ENCODE measurements at regions not wholly inside any gene's neighbourhood (a gene's known extent, or its start where the extent isn't known, plus 50 kb on each side); places are given as distances from the start of the nearest gene placed in this dataset.
"Not testable (repeated sequence)": the region's sequence is repeated elsewhere in the genome, so short reads cannot be mapped to it uniquely, and the experiment has no call there.

DNA sequence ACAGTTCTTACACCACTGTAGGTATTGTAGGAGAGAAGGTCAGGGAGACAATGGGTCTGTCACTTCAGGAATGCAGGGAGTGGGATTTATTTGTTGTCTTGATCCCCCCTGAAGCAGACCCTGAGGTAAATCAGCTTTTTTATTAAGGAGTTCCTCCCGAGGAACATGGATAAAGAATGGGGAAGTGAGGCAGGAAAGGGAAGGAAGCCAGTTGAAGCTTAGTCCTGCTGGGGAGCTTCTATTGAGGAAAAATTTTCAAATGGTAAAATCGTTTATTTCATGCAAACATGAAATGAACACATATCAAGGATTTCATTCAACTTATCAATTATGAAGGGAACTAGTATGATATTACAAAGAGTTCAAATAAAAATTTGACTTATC, 318.6 kb upstream of the PIK3R1 start:
- H3K27ac Mint-ChIP-seq: no peak overlapping the region
- Histone ChIP-seq H3K27me3 (ENCODE audit: insufficient read depth, low read length) (no peaks in the 10 kb centered on the region), H3K27ac (ENCODE audit: low read depth, low read length) (no peak overlapping the region), H3K9me3 (ENCODE audit: control insufficient read depth in 1 of 2, low read length in 2 of 2) (no peaks in the 10 kb centered on the region), H3K4me1 (ENCODE audit: insufficient read depth, low read length) (no peaks in the 10 kb centered on the region), H3K4me3 (ENCODE audit: low read length in 2 of 2) (no peak overlapping the region), H3K36me3 (ENCODE audit: insufficient read depth, low read length) (no peaks in the 10 kb centered on the region)
- intact Hi-C loops (cut with micrococcal nuclease): no loop called here
- H3K36me3 Mint-ChIP-seq: no peaks in the 10 kb centered on the region
- ChIA-PET POLR2A (ENCODE audit: partially characterized antibody) (no interaction called here), CTCF (ENCODE audit: partially characterized antibody) (no interaction called here)
- no peak overlapping the region for H3K4me3 Mint-ChIP-seq
- H3K27me3 Mint-ChIP-seq: no peaks in the 10 kb centered on the region
- H3K4me1 Mint-ChIP-seq: no peaks in the 10 kb centered on the region
- H3K9me3 Mint-ChIP-seq: peaks cover 0 to 5% (median 0%) of the 10 kb centered on the region in 8 donors
- DNase-seq: no peak

DNA sequence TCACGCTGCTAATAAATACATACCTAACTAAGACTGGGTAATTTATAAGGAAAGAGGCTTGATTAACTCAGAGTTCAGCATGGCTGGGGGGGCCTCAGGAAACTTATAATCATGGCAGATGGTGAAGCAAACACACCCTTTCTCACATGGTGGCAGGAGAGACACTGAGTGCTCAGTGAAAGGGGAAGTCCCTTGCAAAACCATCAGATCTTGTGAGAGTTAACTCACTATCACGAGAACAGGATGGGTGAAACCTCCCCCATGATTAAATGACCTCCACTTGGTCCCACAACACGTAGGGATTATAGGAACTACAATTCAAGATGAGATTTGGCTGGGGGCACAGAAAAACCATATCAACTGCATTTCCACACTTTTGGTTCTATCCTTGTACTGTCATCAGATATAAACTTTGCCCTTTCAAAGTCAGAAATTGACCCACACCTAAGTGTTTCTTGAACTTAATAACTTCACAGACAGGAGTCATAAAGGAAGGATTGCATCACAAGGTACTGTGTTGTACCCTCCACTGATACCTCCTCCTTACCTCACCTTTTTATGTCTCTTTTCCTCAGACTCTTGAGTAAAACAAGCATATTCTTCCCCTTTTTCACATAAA, 319.1 kb upstream of the PIK3R1 start:
- DNase-seq: no peak
- Histone ChIP-seq H3K4me1 (ENCODE audit: insufficient read depth, low read length) (no peaks in the 10 kb centered on the region), H3K4me3 (ENCODE audit: low read length in 2 of 2) (no peak overlapping the region), H3K27me3 (ENCODE audit: insufficient read depth, low read length) (no peaks in the 10 kb centered on the region), H3K36me3 (ENCODE audit: insufficient read depth, low read length) (no peaks in the 10 kb centered on the region), H3K27ac (ENCODE audit: low read depth, low read length) (no peak overlapping the region), H3K9me3 (ENCODE audit: control insufficient read depth in 1 of 2, low read length in 2 of 2) (no peaks in the 10 kb centered on the region)
- Mint-ChIP-seq H3K4me3 (no peak overlapping the region), H3K27me3 (peaks cover 0 to 2% of the 10 kb centered on the region in 2 donors), H3K4me1 (no peaks in the 10 kb centered on the region), H3K36me3 (no peaks in the 10 kb centered on the region), H3K9me3 (peaks cover 0 to 5% (median 0%) of the 10 kb centered on the region in 8 donors), H3K27ac (no peak overlapping the region)
- CTCF ChIA-PET (ENCODE audit: partially characterized antibody): no interaction called here
- intact Hi-C loops (cut with micrococcal nuclease): no loop called here
- POLR2A ChIA-PET (ENCODE audit: partially characterized antibody): no interaction called here

DNA sequence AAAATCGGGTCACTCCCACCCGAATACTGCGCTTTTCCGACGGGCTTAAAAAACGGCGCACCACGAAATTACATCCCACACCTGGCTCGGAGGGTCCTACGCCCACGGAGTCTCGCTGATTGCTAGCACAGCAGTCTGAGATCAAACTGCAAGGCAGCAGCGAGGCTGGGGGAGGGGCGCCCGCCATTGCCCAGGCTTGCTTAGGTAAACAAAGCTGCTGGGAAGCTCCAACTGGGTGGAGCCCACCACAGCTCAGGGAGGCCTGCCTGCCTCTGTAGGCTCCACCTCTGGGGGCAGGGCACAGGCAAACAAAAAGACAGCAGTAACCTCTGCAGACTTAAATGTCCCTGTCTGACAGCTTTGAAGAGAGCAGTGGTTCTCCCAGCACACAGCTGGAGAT, 325.7 kb upstream of the PIK3R1 start:
- H3K4me1 Mint-ChIP-seq; H3K27ac ChIP-seq (ENCODE audit: low read depth, low read length); H3K27me3 Mint-ChIP-seq; H3K27ac Mint-ChIP-seq; intact Hi-C loops (cut with micrococcal nuclease); H3K9me3 Mint-ChIP-seq; H3K27me3 ChIP-seq (ENCODE audit: insufficient read depth, low read length); DNase-seq; CTCF ChIA-PET (ENCODE audit: partially characterized antibody); H3K4me1 ChIP-seq (ENCODE audit: insufficient read depth, low read length); H3K9me3 ChIP-seq (ENCODE audit: control insufficient read depth in 1 of 2, low read length in 2 of 2); H3K36me3 ChIP-seq (ENCODE audit: insufficient read depth, low read length); H3K4me3 Mint-ChIP-seq; H3K36me3 Mint-ChIP-seq; H3K4me3 ChIP-seq (ENCODE audit: low read length in 2 of 2); POLR2A ChIA-PET (ENCODE audit: partially characterized antibody): not testable (repeated sequence)

- H3K4me1 ChIP-seq (ENCODE audit: insufficient read depth, low read length): no peaks in the 10 kb centered on the region
- no peak overlapping the region for H3K27ac ChIP-seq (ENCODE audit: low read depth, low read length)
- H3K4me3 ChIP-seq (ENCODE audit: low read length in 2 of 2): no peak overlapping the region
- no peaks in the 10 kb centered on the region for H3K4me1 Mint-ChIP-seq
- H3K27ac Mint-ChIP-seq: peak overlapping the region in 1 of 7 donors; percentile 2
- no peaks in the 10 kb centered on the region for H3K36me3 ChIP-seq (ENCODE audit: insufficient read depth, low read length)
- CTCF ChIA-PET (ENCODE audit: partially characterized antibody): interaction anchor here (1.1 kb wide), 1 partner anchor 365 kb away, joined by 3 read pairs; no protein-coding TSS in a partner anchor
- intact Hi-C loops (cut with micrococcal nuclease): no loop called here
- H3K27me3 ChIP-seq (ENCODE audit: insufficient read depth, low read length): no peaks in the 10 kb centered on the region
- no peak overlapping the region for H3K4me3 Mint-ChIP-seq
- H3K9me3 Mint-ChIP-seq: peaks cover 0 to 2% (median 0%) of the 10 kb centered on the region in 8 donors
- DNase-seq: no peak
- peaks cover 1 to 7% of the 10 kb centered on the region in 2 donors for H3K27me3 Mint-ChIP-seq
- no peaks in the 10 kb centered on the region for H3K36me3 Mint-ChIP-seq
- POLR2A ChIA-PET (ENCODE audit: partially characterized antibody): no interaction called here
- no peaks in the 10 kb centered on the region for H3K9me3 ChIP-seq (ENCODE audit: control insufficient read depth in 1 of 2, low read length in 2 of 2)
Measured at GRCh38 chr5:67887748-67888161, 327.8 kb upstream of the PIK3R1 start.

GRCh38 chr5:67886761-67887160, 328.8 kb upstream of the PIK3R1 start:
- intact Hi-C loops (cut with micrococcal nuclease): no loop called here
- POLR2A ChIA-PET (ENCODE audit: partially characterized antibody): no interaction called here
- CTCF ChIA-PET (ENCODE audit: partially characterized antibody): interaction anchor here (1.1 kb wide), 1 partner anchor 366 kb away, joined by 3 read pairs; no protein-coding TSS in a partner anchor
- H3K27me3 ChIP-seq (ENCODE audit: insufficient read depth, low read length): no peaks in the 10 kb centered on the region
- H3K36me3 ChIP-seq (ENCODE audit: insufficient read depth, low read length): no peaks in the 10 kb centered on the region
- H3K36me3 Mint-ChIP-seq: no peaks in the 10 kb centered on the region
- no peaks in the 10 kb centered on the region for H3K4me1 Mint-ChIP-seq
- H3K4me1 ChIP-seq (ENCODE audit: insufficient read depth, low read length): no peaks in the 10 kb centered on the region
- H3K4me3 Mint-ChIP-seq: no peak overlapping the region
- H3K27ac ChIP-seq (ENCODE audit: low read depth, low read length): no peak overlapping the region
- H3K27me3 Mint-ChIP-seq: peaks cover 5 to 10% of the 10 kb centered on the region in 2 donors
- H3K9me3 Mint-ChIP-seq: peaks cover 0 to 2% (median 0%) of the 10 kb centered on the region in 8 donors
- H3K27ac Mint-ChIP-seq: no peak overlapping the region
- H3K9me3 ChIP-seq (ENCODE audit: control insufficient read depth in 1 of 2, low read length in 2 of 2): no peaks in the 10 kb centered on the region
- DNase-seq: no peak
- H3K4me3 ChIP-seq (ENCODE audit: low read length in 2 of 2): no peak overlapping the region

- Mint-ChIP-seq H3K4me1 (no peaks in the 10 kb centered on the region), H3K4me3 (no peak overlapping the region), H3K27me3 (peaks cover 11 to 18% of the 10 kb centered on the region in 2 donors), H3K27ac (no peak overlapping the region), H3K9me3 (peaks cover 0 to 4% (median under 1%) of the 10 kb centered on the region in 8 donors), H3K36me3 (no peaks in the 10 kb centered on the region)
- Histone ChIP-seq H3K4me1 (ENCODE audit: insufficient read depth, low read length) (no peaks in the 10 kb centered on the region), H3K9me3 (ENCODE audit: control insufficient read depth in 1 of 2, low read length in 2 of 2) (no peaks in the 10 kb centered on the region), H3K4me3 (ENCODE audit: low read length in 2 of 2) (no peak overlapping the region), H3K36me3 (ENCODE audit: insufficient read depth, low read length) (no peaks in the 10 kb centered on the region), H3K27me3 (ENCODE audit: insufficient read depth, low read length) (no peaks in the 10 kb centered on the region), H3K27ac (ENCODE audit: low read depth, low read length) (no peak overlapping the region)
- ChIA-PET POLR2A (ENCODE audit: partially characterized antibody) (no interaction called here), CTCF (ENCODE audit: partially characterized antibody) (no interaction called here)
- intact Hi-C loops (cut with micrococcal nuclease): no loop called here
- no peak for DNase-seq
Measured at GRCh38 chr5:67880876-67881275, 334.7 kb upstream of the PIK3R1 start.

DNA sequence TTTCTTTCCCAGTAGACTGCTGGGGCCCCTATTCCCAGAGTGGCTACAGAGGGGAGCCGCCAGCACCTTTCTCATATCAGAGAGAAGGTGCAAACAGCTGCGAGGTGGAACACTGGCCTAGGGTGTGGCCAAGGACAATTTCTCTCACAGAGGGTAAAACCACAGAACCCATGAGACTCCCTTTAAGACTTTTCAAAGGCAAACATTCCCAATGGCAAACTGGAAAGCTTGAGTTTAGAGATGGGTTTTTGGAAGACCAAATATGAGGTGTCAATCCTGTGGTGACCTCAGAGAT, 335.1 kb upstream of the PIK3R1 start:
- H3K9me3 ChIP-seq (ENCODE audit: control insufficient read depth in 1 of 2, low read length in 2 of 2): no peaks in the 10 kb centered on the region

More for the DNA sequence above, 335.1 kb upstream of the PIK3R1 start:
- intact Hi-C loops (cut with micrococcal nuclease): no loop called here
- Histone ChIP-seq H3K27ac (ENCODE audit: low read depth, low read length) (no peak overlapping the region), H3K4me1 (ENCODE audit: insufficient read depth, low read length) (no peaks in the 10 kb centered on the region), H3K36me3 (ENCODE audit: insufficient read depth, low read length) (no peaks in the 10 kb centered on the region), H3K4me3 (ENCODE audit: low read length in 2 of 2) (no peak overlapping the region), H3K27me3 (ENCODE audit: insufficient read depth, low read length) (no peaks in the 10 kb centered on the region)
- no peaks in the 10 kb centered on the region for H3K36me3 Mint-ChIP-seq
- DNase-seq: no peak
- POLR2A ChIA-PET (ENCODE audit: partially characterized antibody): no interaction called here
- no peaks in the 10 kb centered on the region for H3K4me1 Mint-ChIP-seq
- CTCF ChIA-PET (ENCODE audit: partially characterized antibody): no interaction called here
- H3K27ac Mint-ChIP-seq: no peak overlapping the region
- no peak overlapping the region for H3K4me3 Mint-ChIP-seq
- peaks cover 12 to 18% of the 10 kb centered on the region in 2 donors for H3K27me3 Mint-ChIP-seq
- peaks cover 0 to 5% (median under 1%) of the 10 kb centered on the region in 8 donors for H3K9me3 Mint-ChIP-seq
